Left lung (tissue), 4 donors: ENCODE measurements at regions not wholly inside any gene's neighbourhood (a gene's known extent, or its start where the extent isn't known, plus 50 kb on each side); places are given as distances from the start of the nearest gene placed in this dataset.

Source experiments
- ATAC-seq: fragments of 200-7000 bp; cut with Tn5 transposase; one replicate; pipeline ENCODE4 v1.9.1; 2020; ENCODE audit warnings: moderate library complexity
- DNase-seq, 4 donors: peaks; one replicate each; pipeline ENCODE4 v3.0.0-alpha.2; 2013 to 2020
- H3K27ac ChIP-seq, 2 donors: fragments of 200-600 bp; sonication (generic) in 1 of 2; one replicate each; pipeline versions ENCODE4 v1.5.0 to v1.8.0; 2020 to 2021
- H3K27me3 ChIP-seq, 2 donors: fragments of 200-600 bp; sonication (generic) in 1 of 2; one replicate each; pipeline versions ENCODE4 v1.5.0 to v1.8.0; 2020 to 2021
- H3K36me3 ChIP-seq, 2 donors: fragments of 200-600 bp; sonication (generic) in 1 of 2; one replicate each; pipeline versions ENCODE4 v1.5.0 to v1.8.0; 2020 to 2021
- H3K4me1 ChIP-seq, 2 donors: fragments of 200-600 bp; one replicate each; pipeline ENCODE4 v1.8.0; 2021
- H3K4me3 ChIP-seq, 2 donors: fragments of 200-600 bp; sonication (generic) in 1 of 2; one replicate each; pipeline versions ENCODE4 v1.5.0 to v1.8.0; 2020 to 2021; ENCODE audit warnings: mild to moderate bottlenecking in 1 of 2
- H3K9me3 ChIP-seq, 2 donors: fragments of 200-600 bp; sonication (generic) in 1 of 2; one replicate each; pipeline versions ENCODE4 v1.5.0 to v1.8.0; 2020 to 2021
- intact Hi-C, 2 donors: fragments of 100-400 bp; cut with DNase I; formaldehyde crosslinking; loops; one replicate each; pipeline versions ENCODE4 v1.11.2 to v1.14.2; 2022
- TF ChIP-seq, protein P1 (sequence below), 2 donors: fragments of 200-600 bp; sonication (generic) in 1 of 2; IDR thresholded peaks; one replicate each; pipeline versions ENCODE4 v1.5.0 to v1.8.0; 2021; ENCODE audit warnings: antibody characterized with exemption in 2 of 2
- donor health status: DM: no; HTN: yes; CAD: no.
- donor health status: DM: no; HTN: no; CAD: no.

- intact Hi-C loops, result no loop called here
- peaks cover 0 to 7% of the 10 kb centered on the region in 2 donors for H3K9me3 ChIP-seq
- no peak overlapping the region for H3K4me3 ChIP-seq
- TF ChIP-seq, protein P1, sequence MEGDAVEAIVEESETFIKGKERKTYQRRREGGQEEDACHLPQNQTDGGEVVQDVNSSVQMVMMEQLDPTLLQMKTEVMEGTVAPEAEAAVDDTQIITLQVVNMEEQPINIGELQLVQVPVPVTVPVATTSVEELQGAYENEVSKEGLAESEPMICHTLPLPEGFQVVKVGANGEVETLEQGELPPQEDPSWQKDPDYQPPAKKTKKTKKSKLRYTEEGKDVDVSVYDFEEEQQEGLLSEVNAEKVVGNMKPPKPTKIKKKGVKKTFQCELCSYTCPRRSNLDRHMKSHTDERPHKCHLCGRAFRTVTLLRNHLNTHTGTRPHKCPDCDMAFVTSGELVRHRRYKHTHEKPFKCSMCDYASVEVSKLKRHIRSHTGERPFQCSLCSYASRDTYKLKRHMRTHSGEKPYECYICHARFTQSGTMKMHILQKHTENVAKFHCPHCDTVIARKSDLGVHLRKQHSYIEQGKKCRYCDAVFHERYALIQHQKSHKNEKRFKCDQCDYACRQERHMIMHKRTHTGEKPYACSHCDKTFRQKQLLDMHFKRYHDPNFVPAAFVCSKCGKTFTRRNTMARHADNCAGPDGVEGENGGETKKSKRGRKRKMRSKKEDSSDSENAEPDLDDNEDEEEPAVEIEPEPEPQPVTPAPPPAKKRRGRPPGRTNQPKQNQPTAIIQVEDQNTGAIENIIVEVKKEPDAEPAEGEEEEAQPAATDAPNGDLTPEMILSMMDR (IDR thresholded peaks at IDR 0.05), result no peak
- no peaks in the 10 kb centered on the region for H3K4me1 ChIP-seq
- H3K27ac ChIP-seq, result no peak overlapping the region
- ATAC-seq (no peak), DNase-seq (no peak)
- no peaks in the 10 kb centered on the region for H3K36me3 ChIP-seq
- no peaks in the 10 kb centered on the region for H3K27me3 ChIP-seq
Measured at GRCh38 chr13:68064001-68064770, 834.0 kb upstream of the PCDH9 start.

- ATAC-seq, result no peak
- Histone ChIP-seq H3K27ac (no peak overlapping the region), H3K4me3 (no peak overlapping the region), H3K9me3 (peaks cover 0 to 4% of the 10 kb centered on the region in 2 donors), H3K27me3 (no peaks in the 10 kb centered on the region), H3K4me1 (no peaks in the 10 kb centered on the region), H3K36me3 (no peaks in the 10 kb centered on the region)
- TF ChIP-seq, protein P1 (IDR thresholded peaks at IDR 0.05), result no peak
- intact Hi-C loops, result no loop called here
- no peak for DNase-seq
Measured at GRCh38 chr13:68063181-68063580, 833.0 kb upstream of the PCDH9 start.

GRCh38 chr13:68057836-68058235 is 827.7 kb upstream of the PCDH9 start:
- Histone ChIP-seq H3K36me3 (no peaks in the 10 kb centered on the region), H3K27me3 (no peaks in the 10 kb centered on the region), H3K4me3 (no peak overlapping the region), H3K4me1 (no peaks in the 10 kb centered on the region), H3K27ac (no peak overlapping the region), H3K9me3 (peaks cover 0 to 16% of the 10 kb centered on the region in 2 donors)
- intact Hi-C loops, result no loop called here
- no peak for ATAC-seq
- TF ChIP-seq, protein P1 (IDR thresholded peaks at IDR 0.05), result no peak
- no peak for DNase-seq

DNA sequence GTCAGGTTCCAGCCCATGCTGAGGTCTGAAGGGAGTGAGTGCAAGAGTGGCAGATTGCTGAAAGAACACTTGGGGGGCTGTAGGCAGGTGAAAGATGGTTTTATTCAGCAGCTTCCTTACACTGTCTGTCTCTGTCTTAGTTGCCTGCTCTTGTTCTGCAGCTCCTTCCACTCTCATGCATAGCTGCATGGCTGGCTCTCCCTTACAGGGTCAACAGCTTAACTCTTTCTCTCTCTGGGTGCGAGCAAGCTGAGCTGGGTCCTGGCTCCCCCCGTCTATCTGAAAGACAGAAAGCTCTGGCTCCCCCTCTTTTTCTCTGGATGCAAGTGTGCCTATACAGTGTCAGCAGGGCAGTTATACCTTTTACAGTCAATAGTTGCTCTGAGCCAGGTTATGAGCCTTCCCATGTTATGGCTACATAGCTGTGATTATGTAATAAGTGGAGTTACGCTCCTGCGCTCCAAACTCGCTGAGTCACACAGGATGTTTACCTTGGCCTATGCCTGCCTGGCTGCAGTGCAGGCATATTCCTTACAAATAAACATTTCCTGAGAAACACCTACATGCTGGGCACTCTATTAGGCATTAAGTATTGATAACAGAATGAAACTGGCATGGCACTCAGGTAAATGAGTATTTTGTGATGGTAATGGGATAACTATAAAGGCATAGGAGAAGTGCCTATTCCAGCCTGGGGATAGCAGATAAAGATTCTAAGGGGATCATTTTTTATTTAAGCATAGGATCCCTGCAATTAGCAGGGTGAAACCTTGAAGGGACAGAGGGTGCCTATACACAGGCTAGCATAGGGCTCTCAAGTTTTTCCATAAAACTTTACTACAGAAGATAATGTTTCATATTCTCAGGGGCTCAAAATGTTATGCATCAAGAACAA is 826.9 kb upstream of the PCDH9 start:
- intact Hi-C loops, result no loop called here
- H3K4me3 ChIP-seq, result no peak overlapping the region
- TF ChIP-seq, protein P1 (IDR thresholded peaks at IDR 0.05), result no peak
- DNase-seq, result no peak
- no peaks in the 10 kb centered on the region for H3K4me1 ChIP-seq
- no peaks in the 10 kb centered on the region for H3K27me3 ChIP-seq
- peak; percentile 45 for ATAC-seq
- peaks cover 0 to 16% of the 10 kb centered on the region in 2 donors for H3K9me3 ChIP-seq
- no peak overlapping the region for H3K27ac ChIP-seq
- H3K36me3 ChIP-seq, result no peaks in the 10 kb centered on the region

DNA sequence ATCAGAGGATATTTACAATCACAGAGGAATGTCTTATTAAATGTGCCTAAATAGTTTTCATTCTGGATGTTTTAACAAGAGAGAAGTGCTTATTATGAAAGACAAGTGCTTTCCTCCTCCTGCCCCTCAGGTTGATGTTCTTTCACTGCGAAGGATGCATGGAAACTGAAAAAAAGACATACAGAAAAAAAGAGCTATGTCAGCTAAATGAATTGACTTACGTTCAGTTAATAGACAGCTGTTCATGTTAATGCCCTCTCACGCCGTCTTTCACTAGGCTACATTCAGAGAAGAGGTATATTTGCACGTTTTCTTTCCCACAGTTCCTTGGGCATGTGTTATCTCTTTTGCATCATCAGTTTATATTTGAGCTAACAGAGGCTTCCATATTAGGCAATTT is 821.8 kb upstream of the PCDH9 start:
- H3K9me3 ChIP-seq, result peaks cover 0 to 12% of the 10 kb centered on the region in 2 donors
- no peak for DNase-seq
- no peaks in the 10 kb centered on the region for H3K27me3 ChIP-seq
- no peak overlapping the region for H3K4me3 ChIP-seq
- H3K36me3 ChIP-seq, result no peaks in the 10 kb centered on the region
- TF ChIP-seq, protein P1 (IDR thresholded peaks at IDR 0.05), result no peak
- no peak for ATAC-seq
- no peaks in the 10 kb centered on the region for H3K4me1 ChIP-seq
- no peak overlapping the region for H3K27ac ChIP-seq
- intact Hi-C loops, result no loop called here
